ENCODE measurements at regions not wholly inside any gene's neighbourhood (a gene's known extent, or its start where the extent isn't known, plus 50 kb on each side); places are given as distances from the start of the nearest gene placed in this dataset.

- no peak for TF ChIP-seq CTCF (IDR thresholded peaks at IDR 0.05; ENCODE audit: extremely low read depth, missing control alignments)
- no peak for DNase-seq (ENCODE audit: low spot score)
Measured at GRCh38 chr11:129503646-129504045, 128.0 kb downstream of the BARX2 start.

- no peak for DNase-seq (ENCODE audit: low spot score)
- no peak for TF ChIP-seq CTCF (IDR thresholded peaks at IDR 0.05; ENCODE audit: extremely low read depth, missing control alignments)
Measured at GRCh38 chr11:129505266-129505665, 129.6 kb downstream of the BARX2 start.

GRCh38 chr11:129508163-129508562, 132.5 kb downstream of the BARX2 start:
- no peak for TF ChIP-seq CTCF (IDR thresholded peaks at IDR 0.05; ENCODE audit: extremely low read depth, missing control alignments)
- DNase-seq (ENCODE audit: low spot score), result no peak

GRCh38 chr11:129528296-129528695, 152.6 kb downstream of the BARX2 start:
- no peak for DNase-seq (ENCODE audit: low spot score)
- no peak for TF ChIP-seq CTCF (IDR thresholded peaks at IDR 0.05; ENCODE audit: extremely low read depth, missing control alignments)

- no peak for DNase-seq (ENCODE audit: low spot score)
- TF ChIP-seq CTCF (IDR thresholded peaks at IDR 0.05; ENCODE audit: extremely low read depth, missing control alignments), result no peak
Measured at GRCh38 chr11:129530154-129530895, 154.7 kb downstream of the BARX2 start.

- TF ChIP-seq CTCF (IDR thresholded peaks at IDR 0.05; ENCODE audit: extremely low read depth, missing control alignments), result no peak
- no peak for DNase-seq (ENCODE audit: low spot score)
Measured at GRCh38 chr11:129533395-129533794, 157.7 kb downstream of the BARX2 start.

- no peak for TF ChIP-seq CTCF (IDR thresholded peaks at IDR 0.05; ENCODE audit: extremely low read depth, missing control alignments)
- DNase-seq (ENCODE audit: low spot score), result no peak
Measured at GRCh38 chr11:129536338-129536737, 160.7 kb downstream of the BARX2 start.

Measured in GM20000 (cell line).